Anterior cingulate cortex (tissue), 58 donors: ENCODE measurements at regions not wholly inside any gene's neighbourhood (a gene's known extent, or its start where the extent isn't known, plus 50 kb on each side); places are given as distances from the start of the nearest gene placed in this dataset.
"Not testable (repeated sequence)": the region's sequence is repeated elsewhere in the genome, so short reads cannot be mapped to it uniquely, and the experiment has no call there.

Source experiments
- DNase-seq, 58 donors: peaks; one replicate each; lab custom pipeline; 2025; lab: John Stamatoyannopoulos, UW

DNA sequence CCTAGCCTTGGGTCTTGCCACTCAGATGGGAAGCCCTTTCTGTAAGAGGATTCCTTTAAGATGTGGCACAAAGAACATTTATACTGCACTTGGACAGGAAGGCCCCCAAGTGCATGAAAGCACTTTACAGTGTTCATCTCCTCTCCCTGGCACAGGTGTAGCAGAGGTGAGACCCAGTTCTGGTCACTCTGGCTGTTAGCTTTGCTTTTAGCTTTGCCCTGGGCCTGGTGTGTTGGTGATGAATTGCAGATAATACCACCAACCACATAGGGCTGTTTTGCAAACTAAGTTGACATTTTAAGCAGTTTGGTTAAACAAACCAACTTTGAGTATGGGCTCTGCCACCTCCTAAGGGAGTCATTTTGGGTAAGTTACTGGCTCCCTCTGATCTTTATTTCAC, 296.3 kb downstream of the BCL2L11 start:
- DNase-seq, result not testable (repeated sequence)

DNA sequence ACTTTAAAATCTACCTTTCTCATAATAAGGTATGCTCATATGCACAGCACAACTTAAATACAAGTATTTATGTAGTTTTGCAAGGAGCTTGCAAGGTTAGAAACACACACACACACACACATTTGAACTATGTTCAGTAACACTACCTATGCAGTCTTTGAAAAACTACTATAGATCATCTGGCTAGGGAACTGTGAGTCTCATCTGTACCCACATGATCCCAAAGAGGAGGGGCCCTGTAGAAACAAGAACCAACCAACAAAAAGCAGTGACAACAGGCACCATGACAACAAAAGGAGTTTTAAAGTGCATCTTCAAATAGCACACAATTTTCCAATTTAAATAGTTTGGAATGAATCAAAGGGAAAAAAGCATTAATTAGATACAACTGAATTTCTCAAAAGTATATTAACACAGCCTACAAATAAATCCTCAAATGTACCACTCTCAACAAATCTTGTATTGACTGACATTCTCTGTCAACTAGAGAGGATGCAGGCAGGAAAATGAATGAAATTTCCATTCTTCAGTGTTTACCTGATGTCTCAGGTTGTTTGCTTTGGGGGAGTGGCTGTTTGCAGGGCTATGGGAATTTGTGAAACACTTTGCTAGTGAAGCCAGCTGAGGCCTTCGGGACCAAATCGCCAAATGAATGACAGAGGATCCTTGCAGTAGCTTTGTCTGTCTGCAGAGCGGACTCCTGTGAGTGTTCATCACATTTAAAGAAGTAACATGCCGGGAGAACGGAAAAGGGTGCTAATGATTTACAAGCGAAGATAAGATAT, 297.6 kb downstream of the BCL2L11 start:
- not testable (repeated sequence) for DNase-seq

- not testable (repeated sequence) for DNase-seq
Observed at GRCh38 chr2:111420074-111420473, 299.4 kb downstream of the BCL2L11 start.

DNA sequence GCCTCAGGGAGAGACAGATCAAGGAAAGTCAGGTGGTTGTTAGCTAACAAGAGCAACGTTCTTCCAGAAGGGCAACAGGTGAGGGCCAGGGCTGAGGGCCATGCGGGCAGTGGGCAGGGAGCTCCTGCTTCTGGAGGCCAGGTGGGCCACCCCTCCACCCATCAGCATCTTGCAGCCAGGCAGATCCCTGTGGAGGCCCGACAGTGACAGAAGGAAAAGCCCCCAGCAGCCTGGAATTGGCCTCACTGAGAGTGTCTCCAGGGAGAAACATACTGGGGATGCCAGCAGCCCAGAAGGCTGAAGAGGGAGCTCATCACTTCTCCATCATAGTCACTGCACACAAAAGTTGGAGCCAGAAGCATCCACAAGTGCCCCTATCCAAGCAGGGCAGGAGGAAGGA, 300.1 kb downstream of the BCL2L11 start:
- DNase-seq, result not testable (repeated sequence)

DNA sequence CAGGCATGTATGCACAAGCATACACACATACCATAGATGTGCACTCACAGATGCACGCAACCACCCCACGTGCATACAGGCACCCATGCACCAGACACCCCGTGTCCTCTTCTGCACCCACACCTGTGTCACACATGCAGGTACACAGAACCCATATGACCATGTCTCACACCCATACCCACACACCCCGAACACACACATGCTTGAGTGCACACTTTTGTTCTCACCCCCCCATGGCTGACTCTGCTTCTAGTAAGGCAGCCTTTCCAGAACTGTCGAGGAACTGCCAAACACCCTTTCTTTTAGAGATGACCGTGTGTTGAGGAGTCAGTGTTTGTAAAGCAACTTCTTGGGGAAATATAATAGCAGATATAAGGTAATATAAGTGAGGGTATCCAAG, 301.2 kb downstream of the BCL2L11 start:
- DNase-seq, result not testable (repeated sequence)

- DNase-seq, result not testable (repeated sequence)
Observed at GRCh38 chr2:111422562-111422961, 301.8 kb downstream of the BCL2L11 start.

DNA sequence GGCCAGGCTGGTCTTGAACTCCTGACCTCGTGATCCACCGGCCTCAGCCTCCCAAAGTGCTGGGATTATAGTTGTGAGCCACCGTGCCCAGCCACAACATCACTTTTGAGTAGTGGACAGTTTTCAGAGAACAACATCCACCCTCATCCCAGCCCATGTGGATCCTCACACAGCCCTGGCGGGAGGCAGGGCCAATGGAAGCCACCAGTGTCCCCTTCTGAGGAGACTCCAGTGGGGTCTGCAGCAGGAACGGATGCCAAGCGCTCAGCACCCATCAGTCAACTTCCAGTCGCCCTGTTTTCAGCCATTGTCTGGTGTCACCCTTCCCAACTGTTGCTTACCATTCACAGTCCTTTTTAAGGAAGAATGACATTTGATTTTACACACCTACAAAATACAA, 302.5 kb downstream of the BCL2L11 start:
- DNase-seq, result not testable (repeated sequence)

- DNase-seq, result not testable (repeated sequence)
Observed at GRCh38 chr2:111424176-111424575, 303.5 kb downstream of the BCL2L11 start.

- not testable (repeated sequence) for DNase-seq
Observed at GRCh38 chr2:111424851-111425309, 304.2 kb downstream of the BCL2L11 start.

DNA sequence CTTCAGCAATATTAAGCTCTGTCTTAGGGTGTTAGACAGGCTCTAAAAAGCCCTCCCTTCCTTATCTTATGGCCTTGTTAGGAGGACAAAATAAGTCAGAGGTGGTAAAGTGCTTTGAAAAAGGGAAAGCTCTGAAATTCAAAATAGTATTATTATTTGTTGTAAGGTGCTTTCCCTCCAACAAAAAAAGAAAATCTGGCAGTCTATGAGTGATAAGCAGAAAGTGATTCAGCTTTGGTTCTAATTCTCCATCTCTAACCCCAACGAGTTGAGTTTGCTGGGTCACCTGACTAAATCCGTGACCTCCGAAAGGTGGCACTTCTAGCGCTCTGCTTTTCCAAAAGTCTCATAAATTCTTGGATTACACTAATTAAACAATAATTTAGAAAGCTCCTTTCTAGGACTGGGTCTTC, 305.1 kb downstream of the BCL2L11 start:
- not testable (repeated sequence) for DNase-seq

DNA sequence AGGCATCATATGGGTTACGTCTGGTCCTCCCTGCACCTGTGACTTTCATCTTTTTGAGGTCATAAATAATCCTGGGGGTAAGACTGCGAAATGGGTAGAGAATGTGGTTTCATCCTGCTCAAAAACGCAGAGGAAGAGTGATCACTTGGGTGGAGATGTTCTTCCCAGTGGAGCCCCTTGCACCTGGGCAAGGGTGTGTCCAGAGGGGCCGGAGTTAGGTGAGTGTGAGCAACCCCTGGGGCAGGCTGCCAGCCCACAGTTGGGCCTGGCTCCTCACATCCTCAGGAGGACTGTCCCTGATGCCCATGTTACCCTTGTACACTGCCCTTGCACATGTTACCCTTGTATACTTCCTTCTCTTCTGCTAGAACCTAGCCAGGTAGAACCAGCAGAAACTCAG, 306.6 kb downstream of the BCL2L11 start:
- DNase-seq, result not testable (repeated sequence)

DNA sequence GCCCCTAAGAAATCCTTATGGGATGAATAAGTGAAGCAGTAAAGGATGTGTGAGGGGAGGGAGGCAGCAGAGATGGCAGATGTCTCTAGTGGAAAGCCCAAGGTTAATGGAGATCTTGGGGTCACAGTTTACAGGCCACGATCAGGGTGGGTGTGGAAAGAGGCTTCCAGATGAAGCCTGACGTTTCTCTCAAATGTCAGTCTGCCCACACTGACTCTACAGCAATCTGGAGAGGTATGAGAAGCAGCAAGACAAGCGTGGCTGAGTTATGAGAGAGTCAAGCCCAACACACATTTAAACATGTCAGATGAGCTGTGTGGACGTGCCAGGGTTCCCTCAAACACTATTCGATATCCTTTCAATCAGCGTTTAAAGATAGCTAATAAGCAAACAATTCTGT, 308.2 kb downstream of the BCL2L11 start:
- not testable (repeated sequence) for DNase-seq

DNA sequence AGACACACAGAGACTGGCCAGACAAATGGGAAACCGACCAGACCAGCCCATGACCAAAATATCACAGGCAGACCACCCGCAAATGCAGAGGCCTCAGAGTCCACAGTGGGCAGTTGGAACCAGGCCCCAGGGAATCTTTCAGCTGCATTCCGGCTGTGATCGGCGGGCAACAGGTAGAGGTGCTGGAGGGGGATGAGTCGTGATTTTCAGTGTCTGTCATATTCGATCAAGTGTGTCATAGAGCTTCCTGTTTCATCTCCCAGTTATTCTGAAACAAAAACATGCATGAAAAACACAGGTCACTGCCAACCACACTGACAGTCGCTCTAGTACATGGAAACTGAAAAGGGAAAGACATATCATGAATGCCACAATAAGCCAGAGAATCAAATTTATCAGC, 308.6 kb downstream of the BCL2L11 start:
- DNase-seq, result not testable (repeated sequence)

GRCh38 chr2:111430817-111431661, 310.3 kb downstream of the BCL2L11 start:
- not testable (repeated sequence) for DNase-seq

- not testable (repeated sequence) for DNase-seq
Observed at GRCh38 chr2:111432423-111432822, 311.7 kb downstream of the BCL2L11 start.

GRCh38 chr2:111432916-111433499, 312.3 kb downstream of the BCL2L11 start:
- DNase-seq, result not testable (repeated sequence)

GRCh38 chr2:111433892-111434607, 313.3 kb downstream of the BCL2L11 start:
- not testable (repeated sequence) for DNase-seq

DNA sequence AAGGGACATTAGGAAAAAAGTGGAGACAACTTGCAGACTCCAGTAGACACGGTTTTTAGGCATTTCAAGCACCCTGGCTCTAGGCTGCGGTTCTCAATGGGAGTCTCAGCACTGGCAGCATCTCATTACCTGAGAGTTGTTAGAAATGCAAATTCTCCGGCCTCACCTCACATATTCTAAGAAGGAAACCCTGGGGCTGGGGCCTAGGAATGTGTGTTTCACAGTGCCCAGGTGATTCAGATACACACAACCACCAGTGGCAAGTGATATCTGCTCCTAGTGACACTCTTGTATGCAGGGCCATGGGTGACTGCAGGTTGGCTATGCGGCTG, 313.9 kb downstream of the BCL2L11 start:
- DNase-seq, result not testable (repeated sequence)

DNA sequence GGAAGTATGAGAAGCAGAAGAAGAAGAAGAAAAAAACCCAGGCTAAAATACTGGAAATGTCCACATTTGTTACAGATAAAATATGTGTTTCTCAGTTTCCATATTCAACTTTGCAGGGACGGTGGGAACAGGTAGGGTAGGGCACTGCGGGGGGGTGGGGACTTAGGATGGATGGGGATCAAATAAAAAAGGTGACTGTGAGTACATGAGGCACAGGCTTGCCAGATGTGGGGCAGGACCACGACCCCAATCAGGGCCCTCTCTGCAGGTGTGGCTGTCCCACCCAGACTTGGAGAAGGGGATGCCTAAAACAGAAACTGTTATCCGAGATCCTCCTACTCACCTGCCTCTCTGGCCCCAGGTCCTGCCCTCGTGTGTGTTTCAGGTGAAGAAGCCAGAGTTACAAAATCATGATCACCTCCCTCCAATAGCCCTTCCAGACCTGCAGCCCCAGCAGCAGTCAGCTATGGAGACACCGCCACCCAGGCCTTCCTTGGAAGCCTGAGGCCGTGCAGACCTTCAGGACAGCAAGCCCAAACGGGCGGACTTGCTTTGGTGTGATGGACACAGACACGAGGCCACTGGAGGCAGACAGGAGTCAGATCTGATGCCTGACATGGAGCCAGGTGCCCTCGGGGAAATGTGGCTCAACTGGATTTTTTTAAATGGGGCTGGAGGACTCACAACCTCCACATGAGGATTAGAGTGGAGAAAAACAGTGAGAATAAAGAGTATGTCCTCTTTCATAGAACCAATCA, 315.0 kb downstream of the BCL2L11 start:
- DNase-seq, result not testable (repeated sequence)

- DNase-seq, result not testable (repeated sequence)
Observed at GRCh38 chr2:111436411-111436810, 315.7 kb downstream of the BCL2L11 start.
